ENCODE measurements at regions not wholly inside any gene's neighbourhood (a gene's known extent, or its start where the extent isn't known, plus 50 kb on each side); places are given as distances from the start of the nearest gene placed in this dataset.

DNA sequence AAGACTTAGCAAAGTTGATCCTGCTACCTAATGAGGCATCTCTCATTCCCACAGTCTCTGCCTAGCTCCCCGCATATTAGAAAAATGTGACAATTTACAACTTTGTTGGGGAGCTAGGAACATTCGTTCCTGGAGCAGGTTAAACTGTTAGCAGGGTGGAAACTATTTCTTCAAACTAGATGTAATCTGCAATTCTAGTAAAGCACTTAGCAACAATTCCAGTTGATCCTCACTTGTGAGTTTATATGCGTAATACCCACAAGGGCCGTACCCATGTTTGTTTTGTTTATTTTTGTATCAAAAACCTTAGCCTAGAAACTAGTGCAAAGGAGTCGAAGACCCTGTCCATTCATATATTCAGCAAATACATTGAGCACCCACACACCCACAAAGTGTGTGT, 175.8 kb upstream of the DMAC1 start:
- WGBS, result 80% methylated on average over 5 of the region's 5 CpGs
- Histone ChIP-seq H3K9ac (ENCODE audit: low read depth in 1 of 2, low read length in 2 of 2) (no peak overlapping the region), H3K4me1 (ENCODE audit: control insufficient read depth in 4 of 4, insufficient read depth in 4 of 4, low read length in 3 of 4) (no peaks in the 10 kb centered on the region), H3K9me3 (ENCODE audit: control insufficient read depth in 4 of 4, low read length in 3 of 4) (no peaks in the 10 kb centered on the region), H3K27ac (ENCODE audit: low read depth in 1 of 2, low read length in 2 of 2) (no peak overlapping the region), H3K36me3 (ENCODE audit: control insufficient read depth in 4 of 4, insufficient read depth in 3 of 4, low read depth in 1 of 4, low read length in 3 of 4) (no peaks in the 10 kb centered on the region), H3K27me3 (ENCODE audit: control insufficient read depth in 4 of 4, insufficient read depth in 4 of 4, low read length in 3 of 4) (no peaks in the 10 kb centered on the region), H3K4me3 (ENCODE audit: low read depth in 1 of 3, low read length in 3 of 3) (no peak overlapping the region)
- TF ChIP-seq RAD21 (IDR thresholded peaks at IDR 0.05) (no peak), TAF1 (conservative IDR thresholded peaks at IDR 0.05) (no peak)
- TF ChIP-seq, protein P1, sequence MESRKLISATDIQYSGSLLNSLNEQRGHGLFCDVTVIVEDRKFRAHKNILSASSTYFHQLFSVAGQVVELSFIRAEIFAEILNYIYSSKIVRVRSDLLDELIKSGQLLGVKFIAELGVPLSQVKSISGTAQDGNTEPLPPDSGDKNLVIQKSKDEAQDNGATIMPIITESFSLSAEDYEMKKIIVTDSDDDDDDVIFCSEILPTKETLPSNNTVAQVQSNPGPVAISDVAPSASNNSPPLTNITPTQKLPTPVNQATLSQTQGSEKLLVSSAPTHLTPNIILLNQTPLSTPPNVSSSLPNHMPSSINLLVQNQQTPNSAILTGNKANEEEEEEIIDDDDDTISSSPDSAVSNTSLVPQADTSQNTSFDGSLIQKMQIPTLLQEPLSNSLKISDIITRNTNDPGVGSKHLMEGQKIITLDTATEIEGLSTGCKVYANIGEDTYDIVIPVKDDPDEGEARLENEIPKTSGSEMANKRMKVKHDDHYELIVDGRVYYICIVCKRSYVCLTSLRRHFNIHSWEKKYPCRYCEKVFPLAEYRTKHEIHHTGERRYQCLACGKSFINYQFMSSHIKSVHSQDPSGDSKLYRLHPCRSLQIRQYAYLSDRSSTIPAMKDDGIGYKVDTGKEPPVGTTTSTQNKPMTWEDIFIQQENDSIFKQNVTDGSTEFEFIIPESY (IDR thresholded peaks at IDR 0.05), result no peak
- no peak for DNase-seq (ENCODE audit: low spot score)

DNA sequence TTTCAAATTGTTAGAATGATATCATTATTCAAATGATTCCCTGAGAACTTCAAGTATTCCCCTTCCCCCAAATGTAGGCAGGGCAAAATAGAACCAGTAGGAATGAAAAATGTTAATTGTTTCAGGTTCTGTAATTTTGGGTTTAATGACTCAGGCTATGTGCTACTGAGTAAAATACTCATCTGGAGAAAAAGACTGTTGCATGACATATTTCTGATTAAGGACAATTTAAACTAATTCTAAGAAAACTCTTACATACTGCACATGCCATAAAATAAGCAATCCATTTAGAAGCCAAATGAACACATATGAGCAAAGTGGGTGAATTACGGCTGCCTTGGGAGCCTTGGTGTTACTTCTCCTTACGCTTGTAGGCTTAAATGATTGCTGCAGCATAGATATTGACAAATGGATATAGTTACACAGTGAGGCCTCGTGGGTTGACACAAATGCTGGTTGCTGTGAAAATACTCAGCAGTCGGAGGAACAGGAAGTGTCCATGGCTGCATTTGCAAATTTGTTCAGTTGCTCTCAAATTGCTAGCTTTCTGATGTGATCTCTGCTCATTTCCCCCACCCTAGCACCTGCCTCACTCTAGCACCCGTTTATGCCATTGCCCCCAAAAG, 174.9 kb upstream of the DMAC1 start:
- 34% methylated on average over 5 of the region's 5 CpGs for WGBS
- no peak overlapping the region for H3K9ac ChIP-seq (ENCODE audit: low read depth in 1 of 2, low read length in 2 of 2)
- DNase-seq (ENCODE audit: low spot score), result no peak
- H3K27me3 ChIP-seq (ENCODE audit: control insufficient read depth in 4 of 4, insufficient read depth in 4 of 4, low read length in 3 of 4), result no peaks in the 10 kb centered on the region
- no peaks in the 10 kb centered on the region for H3K4me1 ChIP-seq (ENCODE audit: control insufficient read depth in 4 of 4, insufficient read depth in 4 of 4, low read length in 3 of 4)
- TF ChIP-seq TAF1 (conservative IDR thresholded peaks at IDR 0.05) (no peak), JUND (IDR thresholded peaks at IDR 0.05) (no peak), FOXA2 (IDR thresholded peaks at IDR 0.05) (no peak), FOXA1 (IDR thresholded peaks at IDR 0.05) (no peak), EGR1 (IDR thresholded peaks at IDR 0.05; ENCODE audit: low read depth in 2 of 2) (no peak), GABPA (IDR thresholded peaks at IDR 0.05 in 1 of 2, conservative IDR thresholded peaks at IDR 0.05 in 1 of 2) (no peak)
- TF ChIP-seq, protein P2, sequence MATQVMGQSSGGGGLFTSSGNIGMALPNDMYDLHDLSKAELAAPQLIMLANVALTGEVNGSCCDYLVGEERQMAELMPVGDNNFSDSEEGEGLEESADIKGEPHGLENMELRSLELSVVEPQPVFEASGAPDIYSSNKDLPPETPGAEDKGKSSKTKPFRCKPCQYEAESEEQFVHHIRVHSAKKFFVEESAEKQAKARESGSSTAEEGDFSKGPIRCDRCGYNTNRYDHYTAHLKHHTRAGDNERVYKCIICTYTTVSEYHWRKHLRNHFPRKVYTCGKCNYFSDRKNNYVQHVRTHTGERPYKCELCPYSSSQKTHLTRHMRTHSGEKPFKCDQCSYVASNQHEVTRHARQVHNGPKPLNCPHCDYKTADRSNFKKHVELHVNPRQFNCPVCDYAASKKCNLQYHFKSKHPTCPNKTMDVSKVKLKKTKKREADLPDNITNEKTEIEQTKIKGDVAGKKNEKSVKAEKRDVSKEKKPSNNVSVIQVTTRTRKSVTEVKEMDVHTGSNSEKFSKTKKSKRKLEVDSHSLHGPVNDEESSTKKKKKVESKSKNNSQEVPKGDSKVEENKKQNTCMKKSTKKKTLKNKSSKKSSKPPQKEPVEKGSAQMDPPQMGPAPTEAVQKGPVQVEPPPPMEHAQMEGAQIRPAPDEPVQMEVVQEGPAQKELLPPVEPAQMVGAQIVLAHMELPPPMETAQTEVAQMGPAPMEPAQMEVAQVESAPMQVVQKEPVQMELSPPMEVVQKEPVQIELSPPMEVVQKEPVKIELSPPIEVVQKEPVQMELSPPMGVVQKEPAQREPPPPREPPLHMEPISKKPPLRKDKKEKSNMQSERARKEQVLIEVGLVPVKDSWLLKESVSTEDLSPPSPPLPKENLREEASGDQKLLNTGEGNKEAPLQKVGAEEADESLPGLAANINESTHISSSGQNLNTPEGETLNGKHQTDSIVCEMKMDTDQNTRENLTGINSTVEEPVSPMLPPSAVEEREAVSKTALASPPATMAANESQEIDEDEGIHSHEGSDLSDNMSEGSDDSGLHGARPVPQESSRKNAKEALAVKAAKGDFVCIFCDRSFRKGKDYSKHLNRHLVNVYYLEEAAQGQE (IDR thresholded peaks at IDR 0.05), result no peak
- H3K27ac ChIP-seq (ENCODE audit: low read depth in 1 of 2, low read length in 2 of 2), result no peak overlapping the region
- H3K4me3 ChIP-seq (ENCODE audit: low read depth in 1 of 3, low read length in 3 of 3), result no peak overlapping the region
- H3K36me3 ChIP-seq (ENCODE audit: control insufficient read depth in 4 of 4, insufficient read depth in 3 of 4, low read depth in 1 of 4, low read length in 3 of 4), result no peaks in the 10 kb centered on the region
- no peaks in the 10 kb centered on the region for H3K9me3 ChIP-seq (ENCODE audit: control insufficient read depth in 4 of 4, low read length in 3 of 4)

DNA sequence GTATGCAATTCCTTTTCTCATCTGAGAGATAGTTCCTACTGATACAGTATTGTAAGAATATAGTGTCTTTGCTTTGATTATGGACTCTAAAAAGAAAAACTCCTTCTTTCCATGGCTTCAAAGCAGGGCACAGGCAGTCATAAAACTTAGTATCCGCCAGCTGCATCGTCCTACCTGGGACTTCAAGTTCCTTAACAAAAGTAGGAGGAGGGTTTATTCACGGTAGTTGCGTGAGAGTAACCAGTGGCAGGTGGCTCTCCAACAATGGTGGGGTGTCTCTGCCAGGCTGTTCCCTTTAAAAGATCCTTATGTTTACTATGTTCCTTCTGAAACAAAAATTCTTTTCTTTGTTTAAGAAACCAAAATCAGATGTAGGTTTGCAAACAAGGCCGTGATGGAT, 173.5 kb upstream of the DMAC1 start:
- 64% methylated on average over 5 of the region's 5 CpGs for WGBS
- H3K9me3 ChIP-seq (ENCODE audit: control insufficient read depth in 4 of 4, low read length in 3 of 4), result no peaks in the 10 kb centered on the region
- H3K4me3 ChIP-seq (ENCODE audit: low read depth in 1 of 3, low read length in 3 of 3), result no peak overlapping the region
- H3K36me3 ChIP-seq (ENCODE audit: control insufficient read depth in 4 of 4, insufficient read depth in 3 of 4, low read depth in 1 of 4, low read length in 3 of 4), result no peaks in the 10 kb centered on the region
- H3K27me3 ChIP-seq (ENCODE audit: control insufficient read depth in 4 of 4, insufficient read depth in 4 of 4, low read length in 3 of 4), result no peaks in the 10 kb centered on the region
- no peak overlapping the region for H3K27ac ChIP-seq (ENCODE audit: low read depth in 1 of 2, low read length in 2 of 2)
- TF ChIP-seq YY1 (IDR thresholded peaks at IDR 0.05) (no peak), EGR1 (IDR thresholded peaks at IDR 0.05; ENCODE audit: low read depth in 2 of 2) (no peak), SP1 (IDR thresholded peaks at IDR 0.05) (no peak), HNF4G (IDR thresholded peaks at IDR 0.05) (no peak), RXRA (IDR thresholded peaks at IDR 0.05) (no peak), TAF1 (conservative IDR thresholded peaks at IDR 0.05) (no peak)
- TF ChIP-seq, protein P3, sequence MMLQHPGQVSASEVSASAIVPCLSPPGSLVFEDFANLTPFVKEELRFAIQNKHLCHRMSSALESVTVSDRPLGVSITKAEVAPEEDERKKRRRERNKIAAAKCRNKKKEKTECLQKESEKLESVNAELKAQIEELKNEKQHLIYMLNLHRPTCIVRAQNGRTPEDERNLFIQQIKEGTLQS (IDR thresholded peaks at IDR 0.05), result no peak
- H3K4me1 ChIP-seq (ENCODE audit: control insufficient read depth in 4 of 4, insufficient read depth in 4 of 4, low read length in 3 of 4), result no peaks in the 10 kb centered on the region
- H3K9ac ChIP-seq (ENCODE audit: low read depth in 1 of 2, low read length in 2 of 2), result no peak overlapping the region
- DNase-seq (ENCODE audit: low spot score), result no peak
